ENCODE measurements at regions not wholly inside any gene's neighbourhood (a gene's known extent, or its start where the extent isn't known, plus 50 kb on each side); places are given as distances from the start of the nearest gene placed in this dataset.

DNA sequence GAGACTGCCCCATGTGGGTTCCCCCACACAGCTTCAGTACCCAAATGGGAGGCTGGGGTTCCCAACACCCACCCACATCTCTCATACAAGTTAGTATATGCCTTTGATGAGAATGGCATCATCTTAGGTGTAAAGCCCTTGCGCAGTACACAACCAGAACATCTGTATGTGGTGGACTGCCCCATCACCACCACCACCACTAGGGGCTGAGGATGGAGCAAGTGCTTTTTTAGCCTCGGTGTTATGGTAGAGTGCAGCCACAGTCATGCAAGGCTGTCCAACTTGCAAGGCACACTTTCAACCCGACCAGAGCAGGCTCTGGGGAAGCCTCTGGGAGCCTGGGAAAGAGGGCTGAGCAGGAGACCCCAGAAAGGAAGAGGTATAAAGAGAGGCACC, 241.2 kb downstream of the TFCP2L1 start:
- WGBS, 4 donors: 60 to 77% (median 62%) methylated on average over 3 of the region's 3 CpGs
- intact Hi-C loops (cut with DNase I): no loop called here
- Histone ChIP-seq H3K27me3 (no peaks in the 10 kb centered on the region), H3K9me3 (replicated peaks in 1 of 3) (no peaks in the 10 kb centered on the region), H3K36me3 (replicated peaks in 1 of 2) (no peaks in the 10 kb centered on the region), H3K27ac (no peak overlapping the region), H3K4me3 (no peak overlapping the region), H3K4me1 (replicated peaks in 1 of 2) (peaks cover 0 to under 1% of the 10 kb centered on the region in 2 donors)
- TF ChIP-seq POLR2A (IDR thresholded peaks at IDR 0.05) (no peak), CTCF (IDR thresholded peaks at IDR 0.05) (no peak)
- DNase-seq: no peak

GRCh38 chr2:121044412-121044811, 240.6 kb downstream of the TFCP2L1 start:
- WGBS, 4 donors: 58 to 76% (median 65%) methylated on average over 6 to 7 of the region's 7 CpGs
- DNase-seq: peak in 1 of 7 donors; percentile 12
- no peaks in the 10 kb centered on the region for H3K9me3 ChIP-seq (replicated peaks in 1 of 3)
- no peak overlapping the region for H3K27ac ChIP-seq
- no peak overlapping the region for H3K4me3 ChIP-seq
- H3K36me3 ChIP-seq (replicated peaks in 1 of 2): no peaks in the 10 kb centered on the region
- peak in 1 of 6 experiments; percentile 15 for TF ChIP-seq CTCF (IDR thresholded peaks at IDR 0.05)
- TF ChIP-seq POLR2A (IDR thresholded peaks at IDR 0.05): no peak
- intact Hi-C loops (cut with DNase I): no loop called here
- H3K4me1 ChIP-seq (replicated peaks in 1 of 2): no peaks in the 10 kb centered on the region
- H3K27me3 ChIP-seq: no peaks in the 10 kb centered on the region

DNA sequence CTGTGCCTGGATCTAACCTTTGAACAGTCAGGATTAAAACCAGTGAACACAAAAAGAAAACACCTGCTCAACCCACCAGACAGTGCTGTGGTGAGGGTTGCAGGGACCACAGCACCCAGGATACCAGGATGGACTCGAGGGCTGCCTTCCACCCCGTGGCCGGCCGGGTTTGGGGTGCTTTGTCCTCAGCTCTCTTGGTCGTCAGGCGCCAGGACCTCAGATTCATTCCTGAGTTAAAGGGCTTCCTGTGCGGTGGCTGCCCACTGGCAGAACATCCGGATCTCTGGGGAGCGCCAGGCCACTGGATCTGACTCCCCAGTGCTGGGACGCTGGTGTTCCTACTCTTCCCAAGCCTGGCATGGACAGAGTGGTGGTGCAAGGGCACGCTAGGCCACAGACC, 239.8 kb downstream of the TFCP2L1 start:
- intact Hi-C loops (cut with DNase I): no loop called here
- TF ChIP-seq POLR2A (IDR thresholded peaks at IDR 0.05): no peak
- no peak for TF ChIP-seq CTCF (IDR thresholded peaks at IDR 0.05)

DNA sequence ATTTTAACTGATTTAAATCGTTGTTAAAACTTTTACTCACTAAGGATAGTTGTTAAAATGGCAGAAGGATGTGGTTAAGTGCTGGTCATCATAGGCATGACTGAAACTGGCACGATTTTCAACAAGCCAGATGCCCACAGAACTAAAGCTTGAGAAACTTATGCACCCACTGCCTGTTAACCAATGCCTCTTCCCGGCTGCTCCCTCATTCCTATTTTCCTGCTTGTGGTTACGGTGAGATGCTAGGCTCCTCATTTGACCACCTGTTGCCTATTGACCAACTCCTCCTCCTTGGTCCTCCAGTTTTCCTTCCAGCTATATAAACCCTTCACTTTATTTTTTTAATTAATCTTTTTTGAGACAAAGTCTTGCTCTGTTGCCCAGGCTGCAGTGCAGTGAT, 238.7 kb downstream of the TFCP2L1 start:
- intact Hi-C loops (cut with DNase I): no loop called here
- H3K4me1 ChIP-seq (replicated peaks in 1 of 2): no peaks in the 10 kb centered on the region
- H3K4me3 ChIP-seq: no peak overlapping the region
- TF ChIP-seq CTCF (IDR thresholded peaks at IDR 0.05): no peak
- no peaks in the 10 kb centered on the region for H3K9me3 ChIP-seq (replicated peaks in 1 of 3)
- no peaks in the 10 kb centered on the region for H3K27me3 ChIP-seq
- WGBS, 4 donors: 63 to 85% (median 77%) methylated on average over 4 of the region's 4 CpGs
- H3K27ac ChIP-seq: no peak overlapping the region
- no peak for DNase-seq
- H3K36me3 ChIP-seq (replicated peaks in 1 of 2): no peaks in the 10 kb centered on the region

More for the DNA sequence above, 239.8 kb downstream of the TFCP2L1 start:
- DNase-seq: no peak
- Histone ChIP-seq H3K4me1 (replicated peaks in 1 of 2) (no peaks in the 10 kb centered on the region), H3K9me3 (replicated peaks in 1 of 3) (no peaks in the 10 kb centered on the region), H3K36me3 (replicated peaks in 1 of 2) (no peaks in the 10 kb centered on the region), H3K27ac (no peak overlapping the region), H3K4me3 (no peak overlapping the region), H3K27me3 (no peaks in the 10 kb centered on the region)
- 86 to 97% (median 92%) methylated on average over 6 to 11 of the region's 11 CpGs for WGBS, 4 donors
